Endothelial cell of umbilical vein (primary cell): ENCODE measurements at regions not wholly inside any gene's neighbourhood (a gene's known extent, or its start where the extent isn't known, plus 50 kb on each side); places are given as distances from the start of the nearest gene placed in this dataset.

Source experiments
- EZH2 ChIP-seq: IDR thresholded peaks from 2 replicates; pipeline ENCODE4 v1.6.1; 2012; ENCODE audit warnings: borderline replicate concordance, low read depth, mild to moderate bottlenecking, moderate library complexity, low read length, inconsistent platforms; ENCODE audit not compliant: severe bottlenecking
- GATA2 ChIP-seq: IDR thresholded peaks from 2 replicates; pipeline ENCODE4 v1.7.0; 2011; ENCODE audit warnings: low read depth, mild to moderate bottlenecking, moderate library complexity, mixed read lengths, low read length; ENCODE audit not compliant: insufficient read length, insufficient read depth
- POLR2A ChIP-seq: IDR thresholded peaks from 2 replicates; pipeline ENCODE4 v1.6.1; 2012; ENCODE audit warnings: low read depth, mild to moderate bottlenecking, control low read depth, low read length
- POLR2AphosphoS5 ChIP-seq: IDR thresholded peaks from 2 replicates; pipeline ENCODE4 v1.6.1; 2012; ENCODE audit warnings: low read depth, mild to moderate bottlenecking, control low read depth, low read length, moderate library complexity; ENCODE audit not compliant: insufficient read depth
- TF ChIP-seq, protein P1 (sequence below), 2 donors: IDR thresholded peaks; 1 replicate in 1 of 2; 2 replicates in 1 of 2; pipeline ENCODE4 v1.5.1; 2011; ENCODE audit warnings: low read length in 2 of 2, mild to moderate bottlenecking in 2 of 2, moderate library complexity in 2 of 2, control low read depth in 1 of 2, inconsistent platforms in 1 of 2, low read depth in 1 of 2; ENCODE audit not compliant: insufficient read depth in 1 of 2; ENCODE audit errors: extremely low read depth in 1 of 2
- TF ChIP-seq, protein P2 (sequence below): IDR thresholded peaks from 2 replicates; pipeline ENCODE4 v1.6.1; 2011; ENCODE audit not compliant: insufficient read depth, insufficient read length

DNA sequence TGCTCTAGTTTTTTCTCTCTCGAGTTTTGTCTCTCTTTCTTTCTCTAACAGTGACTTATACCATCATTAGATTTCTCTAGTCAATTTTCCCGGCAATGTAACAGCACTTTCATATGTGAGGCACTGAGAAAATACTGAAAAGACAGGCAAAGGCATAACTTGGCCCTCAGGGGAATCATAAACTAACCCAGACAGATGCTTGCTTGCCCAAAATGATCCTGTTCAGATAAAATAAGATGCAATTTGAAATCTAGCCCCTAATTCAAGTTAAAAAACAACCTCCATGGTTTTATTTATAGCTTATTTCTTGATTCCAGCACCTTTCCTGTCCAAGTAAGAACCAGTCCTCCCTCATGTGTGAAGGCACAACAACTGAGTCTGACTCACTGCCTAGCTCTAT lies 294.6 kb downstream of the GAS1 start:
- TF ChIP-seq, protein P1, sequence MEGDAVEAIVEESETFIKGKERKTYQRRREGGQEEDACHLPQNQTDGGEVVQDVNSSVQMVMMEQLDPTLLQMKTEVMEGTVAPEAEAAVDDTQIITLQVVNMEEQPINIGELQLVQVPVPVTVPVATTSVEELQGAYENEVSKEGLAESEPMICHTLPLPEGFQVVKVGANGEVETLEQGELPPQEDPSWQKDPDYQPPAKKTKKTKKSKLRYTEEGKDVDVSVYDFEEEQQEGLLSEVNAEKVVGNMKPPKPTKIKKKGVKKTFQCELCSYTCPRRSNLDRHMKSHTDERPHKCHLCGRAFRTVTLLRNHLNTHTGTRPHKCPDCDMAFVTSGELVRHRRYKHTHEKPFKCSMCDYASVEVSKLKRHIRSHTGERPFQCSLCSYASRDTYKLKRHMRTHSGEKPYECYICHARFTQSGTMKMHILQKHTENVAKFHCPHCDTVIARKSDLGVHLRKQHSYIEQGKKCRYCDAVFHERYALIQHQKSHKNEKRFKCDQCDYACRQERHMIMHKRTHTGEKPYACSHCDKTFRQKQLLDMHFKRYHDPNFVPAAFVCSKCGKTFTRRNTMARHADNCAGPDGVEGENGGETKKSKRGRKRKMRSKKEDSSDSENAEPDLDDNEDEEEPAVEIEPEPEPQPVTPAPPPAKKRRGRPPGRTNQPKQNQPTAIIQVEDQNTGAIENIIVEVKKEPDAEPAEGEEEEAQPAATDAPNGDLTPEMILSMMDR (IDR thresholded peaks at IDR 0.05; ENCODE audit: extremely low read depth in 1 of 2, insufficient read depth in 1 of 2, low read depth in 1 of 2, low read length in 2 of 2): no peak
- no peak for TF ChIP-seq POLR2AphosphoS5
- TF ChIP-seq POLR2A: no peak
- TF ChIP-seq GATA2: no peak
- TF ChIP-seq EZH2: no peak
- TF ChIP-seq, protein P2, sequence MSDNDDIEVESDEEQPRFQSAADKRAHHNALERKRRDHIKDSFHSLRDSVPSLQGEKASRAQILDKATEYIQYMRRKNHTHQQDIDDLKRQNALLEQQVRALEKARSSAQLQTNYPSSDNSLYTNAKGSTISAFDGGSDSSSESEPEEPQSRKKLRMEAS: no peak
